ENCODE measurements at regions not wholly inside any gene's neighbourhood (a gene's known extent, or its start where the extent isn't known, plus 50 kb on each side); places are given as distances from the start of the nearest gene placed in this dataset.

GRCh38 chr10:84996580-84996979 lies 668.2 kb downstream of the CCSER2 start:
- H3K4me1 ChIP-seq, result no peaks in the 10 kb centered on the region
- TF ChIP-seq POLR2AphosphoS5 (IDR thresholded peaks at IDR 0.05) (no peak), EP300 (IDR thresholded peaks at IDR 0.05) (no peak), CTCF (IDR thresholded peaks at IDR 0.05) (no peak), POLR2A (IDR thresholded peaks at IDR 0.05) (no peak)
- H3K27me3 ChIP-seq, result peaks cover 4% of the 10 kb centered on the region
- H3K36me3 ChIP-seq, result no peaks in the 10 kb centered on the region
- no peak for ATAC-seq
- H3K27ac ChIP-seq, result no peak overlapping the region
- no peak overlapping the region for H3K4me3 ChIP-seq
- WGBS, 2 donors (ENCODE audit: low coverage in 1 of 2), result 83% methylated on average over 3 of the region's 3 CpGs; no CpG with 5 or more reads in 1 of the 2 donors
- no peaks in the 10 kb centered on the region for H3K9me3 ChIP-seq

GRCh38 chr10:84997870-84998269 lies 669.5 kb downstream of the CCSER2 start:
- H3K27me3 ChIP-seq, result no peaks in the 10 kb centered on the region
- 55 to 58% methylated on average over 2 of the region's 2 CpGs for WGBS, 2 donors (ENCODE audit: low coverage in 1 of 2)
- no peak for ATAC-seq
- H3K4me1 ChIP-seq, result no peaks in the 10 kb centered on the region
- TF ChIP-seq POLR2A (IDR thresholded peaks at IDR 0.05), result no peak
- no peak for TF ChIP-seq CTCF (IDR thresholded peaks at IDR 0.05)
- no peak for TF ChIP-seq POLR2AphosphoS5 (IDR thresholded peaks at IDR 0.05)
- TF ChIP-seq EP300 (IDR thresholded peaks at IDR 0.05), result no peak
- no peaks in the 10 kb centered on the region for H3K36me3 ChIP-seq
- H3K4me3 ChIP-seq, result no peak overlapping the region
- no peak overlapping the region for H3K27ac ChIP-seq
- no peaks in the 10 kb centered on the region for H3K9me3 ChIP-seq

DNA sequence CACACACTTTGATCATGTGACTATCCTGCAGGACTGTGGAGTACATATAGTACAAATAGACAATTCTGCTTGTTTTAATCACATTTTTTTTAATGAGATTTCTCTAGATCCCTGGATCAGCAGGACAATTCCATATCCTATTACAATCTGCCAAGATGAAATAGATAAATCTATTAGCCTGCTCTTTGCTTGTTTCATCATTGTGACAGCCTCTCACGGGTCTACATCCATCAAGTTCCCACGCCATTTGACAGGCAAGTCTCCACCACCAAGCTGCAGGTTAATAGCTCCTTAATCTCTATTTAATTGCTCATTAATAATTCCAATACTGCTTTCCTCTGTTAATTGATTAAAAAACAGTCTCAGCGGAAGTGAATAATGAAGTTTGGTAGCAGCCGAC lies 671.5 kb downstream of the CCSER2 start:
- WGBS, 2 donors (ENCODE audit: low coverage in 1 of 2), result 62 to 67% methylated on average over 2 to 4 of the region's 4 CpGs
- no peaks in the 10 kb centered on the region for H3K36me3 ChIP-seq
- no peak overlapping the region for H3K27ac ChIP-seq
- ATAC-seq, result no peak
- H3K9me3 ChIP-seq, result no peaks in the 10 kb centered on the region
- H3K4me1 ChIP-seq, result no peaks in the 10 kb centered on the region
- H3K4me3 ChIP-seq, result no peak overlapping the region
- no peaks in the 10 kb centered on the region for H3K27me3 ChIP-seq
- no peak for TF ChIP-seq EP300 (IDR thresholded peaks at IDR 0.05)
- no peak for TF ChIP-seq CTCF (IDR thresholded peaks at IDR 0.05)
- no peak for TF ChIP-seq POLR2AphosphoS5 (IDR thresholded peaks at IDR 0.05)
- no peak for TF ChIP-seq POLR2A (IDR thresholded peaks at IDR 0.05)

GRCh38 chr10:85003083-85003482 lies 674.7 kb downstream of the CCSER2 start:
- no peak for ATAC-seq
- TF ChIP-seq EP300 (IDR thresholded peaks at IDR 0.05), result no peak
- no peak for TF ChIP-seq CTCF (IDR thresholded peaks at IDR 0.05)
- no peak for TF ChIP-seq POLR2AphosphoS5 (IDR thresholded peaks at IDR 0.05)
- TF ChIP-seq POLR2A (IDR thresholded peaks at IDR 0.05), result no peak
- no peaks in the 10 kb centered on the region for H3K36me3 ChIP-seq
- H3K4me1 ChIP-seq, result no peaks in the 10 kb centered on the region
- no peaks in the 10 kb centered on the region for H3K27me3 ChIP-seq
- no peak overlapping the region for H3K4me3 ChIP-seq
- no peaks in the 10 kb centered on the region for H3K9me3 ChIP-seq
- WGBS, 2 donors (ENCODE audit: low coverage in 1 of 2), result 43 to 57% methylated on average over 1 of the region's 1 CpG
- H3K27ac ChIP-seq, result no peak overlapping the region

GRCh38 chr10:85008488-85009184 lies 680.2 kb downstream of the CCSER2 start:
- WGBS, 2 donors (ENCODE audit: low coverage in 1 of 2), result 58 to 75% methylated on average over 3 to 6 of the region's 6 CpGs
- H3K36me3 ChIP-seq, result no peaks in the 10 kb centered on the region
- no peak overlapping the region for H3K4me3 ChIP-seq
- no peaks in the 10 kb centered on the region for H3K4me1 ChIP-seq
- H3K27me3 ChIP-seq, result no peaks in the 10 kb centered on the region
- H3K27ac ChIP-seq, result no peak overlapping the region
- H3K9me3 ChIP-seq, result no peaks in the 10 kb centered on the region
- ATAC-seq, result no peak
- TF ChIP-seq POLR2A (IDR thresholded peaks at IDR 0.05) (no peak), POLR2AphosphoS5 (IDR thresholded peaks at IDR 0.05) (no peak)

All from gastroesophageal sphincter (tissue), 4 donors.